ENCODE measurements at regions not wholly inside any gene's neighbourhood (a gene's known extent, or its start where the extent isn't known, plus 50 kb on each side); places are given as distances from the start of the nearest gene placed in this dataset.
"Not testable (repeated sequence)": the region's sequence is repeated elsewhere in the genome, so short reads cannot be mapped to it uniquely, and the experiment has no call there.

GRCh38 chr22:22168941-22169867 lies 75.4 kb upstream of the VPREB1 start:
- DNase-seq (ENCODE audit: low spot score): no peak

- peak; percentile 66 for DNase-seq (ENCODE audit: low spot score)
Measured at GRCh38 chr22:22168190-22168940, 76.2 kb upstream of the VPREB1 start.

GRCh38 chr22:22167791-22168189 lies 76.8 kb upstream of the VPREB1 start:
- no peak for DNase-seq (ENCODE audit: low spot score)

- DNase-seq (ENCODE audit: low spot score): no peak
Measured at GRCh38 chr22:22166941-22167713, 77.5 kb upstream of the VPREB1 start.

- DNase-seq (ENCODE audit: low spot score): no peak
Measured at GRCh38 chr22:22165936-22166710, 78.5 kb upstream of the VPREB1 start.

- no peak for DNase-seq (ENCODE audit: low spot score)
Measured at GRCh38 chr22:22164541-22165272, 79.9 kb upstream of the VPREB1 start.

GRCh38 chr22:22161924-22162851 lies 82.4 kb upstream of the VPREB1 start:
- DNase-seq (ENCODE audit: low spot score): no peak

- not testable (repeated sequence) for DNase-seq (ENCODE audit: low spot score)
Measured at GRCh38 chr22:22160768-22161167, 83.8 kb upstream of the VPREB1 start.

GRCh38 chr22:22159384-22159783 lies 85.2 kb upstream of the VPREB1 start:
- no peak for DNase-seq (ENCODE audit: low spot score)

- DNase-seq (ENCODE audit: low spot score): no peak
Measured at GRCh38 chr22:22158965-22159364, 85.6 kb upstream of the VPREB1 start.

- DNase-seq (ENCODE audit: low spot score): no peak
Measured at GRCh38 chr22:22158207-22158816, 86.3 kb upstream of the VPREB1 start.

GRCh38 chr22:22157348-22157725 lies 87.2 kb upstream of the VPREB1 start:
- no peak for DNase-seq (ENCODE audit: low spot score)

- DNase-seq (ENCODE audit: low spot score): peak; percentile 51
Measured at GRCh38 chr22:22156716-22157347, 87.8 kb upstream of the VPREB1 start.

- DNase-seq (ENCODE audit: low spot score): no peak
Measured at GRCh38 chr22:22156348-22156715, 88.3 kb upstream of the VPREB1 start.

- no peak for DNase-seq (ENCODE audit: low spot score)
Measured at GRCh38 chr22:22155607-22156006, 89.0 kb upstream of the VPREB1 start.

GRCh38 chr22:22155146-22155545 lies 89.4 kb upstream of the VPREB1 start:
- DNase-seq (ENCODE audit: low spot score): no peak

GRCh38 chr22:22154040-22154439 lies 90.5 kb upstream of the VPREB1 start:
- no peak for DNase-seq (ENCODE audit: low spot score)

GRCh38 chr22:22151308-22151707 lies 93.3 kb upstream of the VPREB1 start:
- no peak for DNase-seq (ENCODE audit: low spot score)

GRCh38 chr22:22150457-22150856 lies 94.1 kb upstream of the VPREB1 start:
- no peak for DNase-seq (ENCODE audit: low spot score)

Data from A172 (cell line).